Breast epithelium (tissue), 3 donors: ENCODE measurements at regions not wholly inside any gene's neighbourhood (a gene's known extent, or its start where the extent isn't known, plus 50 kb on each side); places are given as distances from the start of the nearest gene placed in this dataset.

Experiments used
- CTCF ChIP-seq, 3 donors: fragments of 450-650 bp; IDR thresholded peaks; one replicate each; pipeline ENCODE4 v1.5.1; 2016 to 2017; ENCODE audit warnings: antibody characterized with exemption in 3 of 3, mild to moderate bottlenecking in 3 of 3, moderate library complexity in 3 of 3
- POLR2A ChIP-seq: fragments of 450-650 bp; IDR thresholded peaks from one replicate; pipeline ENCODE4 v1.6.1; 2016; ENCODE audit warnings: antibody characterized with exemption, mild to moderate bottlenecking, moderate library complexity
- POLR2AphosphoS5 ChIP-seq, 3 donors: sonication (generic); formaldehyde crosslinking; IDR thresholded peaks; one replicate each; pipeline ENCODE4 v1.6.1; 2017; ENCODE audit warnings: antibody characterized with exemption in 3 of 3

GRCh38 chr11:87545858-87546257 lies 508.1 kb downstream of the TMEM135 start:
- TF ChIP-seq POLR2AphosphoS5 (IDR thresholded peaks at IDR 0.05) (no peak), CTCF (IDR thresholded peaks at IDR 0.05) (no peak), POLR2A (no peak)
